ENCODE measurements at regions not wholly inside any gene's neighbourhood (a gene's known extent, or its start where the extent isn't known, plus 50 kb on each side); places are given as distances from the start of the nearest gene placed in this dataset.

GRCh38 chr4:180734753-180735432 lies 1508.3 kb upstream of the TENM3 start:
- Mint-ChIP-seq H3K36me3 (ENCODE audit: low read depth) (no peaks in the 10 kb centered on the region), H3K4me3 (no peak overlapping the region), H3K4me1 (no peaks in the 10 kb centered on the region), H3K9me3 (peaks cover 12% of the 10 kb centered on the region), H3K27ac (no peak overlapping the region), H3K27me3 (no peaks in the 10 kb centered on the region)
- no peak for ATAC-seq (replicated peaks)

- ATAC-seq (replicated peaks): no peak
- Mint-ChIP-seq H3K27me3 (no peaks in the 10 kb centered on the region), H3K27ac (no peak overlapping the region), H3K36me3 (ENCODE audit: low read depth) (no peaks in the 10 kb centered on the region), H3K4me3 (no peak overlapping the region), H3K4me1 (no peaks in the 10 kb centered on the region), H3K9me3 (peaks cover 1% of the 10 kb centered on the region)
These were observed 1501.5 kb upstream of the TENM3 start for GRCh38 chr4:180741703-180742102.

GRCh38 chr4:180745019-180745418 lies 1498.2 kb upstream of the TENM3 start:
- peaks cover 5% of the 10 kb centered on the region for H3K9me3 Mint-ChIP-seq
- no peak overlapping the region for H3K27ac Mint-ChIP-seq
- H3K36me3 Mint-ChIP-seq (ENCODE audit: low read depth): no peaks in the 10 kb centered on the region
- no peak for ATAC-seq (replicated peaks)
- H3K4me3 Mint-ChIP-seq: no peak overlapping the region
- no peaks in the 10 kb centered on the region for H3K27me3 Mint-ChIP-seq
- H3K4me1 Mint-ChIP-seq: no peaks in the 10 kb centered on the region

- no peaks in the 10 kb centered on the region for H3K27me3 Mint-ChIP-seq
- H3K9me3 Mint-ChIP-seq: peaks cover 9% of the 10 kb centered on the region
- ATAC-seq (replicated peaks): no peak
- no peaks in the 10 kb centered on the region for H3K4me1 Mint-ChIP-seq
- H3K4me3 Mint-ChIP-seq: no peak overlapping the region
- no peak overlapping the region for H3K27ac Mint-ChIP-seq
- H3K36me3 Mint-ChIP-seq (ENCODE audit: low read depth): no peaks in the 10 kb centered on the region
These were observed 1492.2 kb upstream of the TENM3 start for GRCh38 chr4:180751009-180751408.

GRCh38 chr4:180757927-180758326 lies 1485.3 kb upstream of the TENM3 start:
- Mint-ChIP-seq H3K4me3 (no peak overlapping the region), H3K4me1 (no peaks in the 10 kb centered on the region), H3K9me3 (no peaks in the 10 kb centered on the region), H3K36me3 (ENCODE audit: low read depth) (no peaks in the 10 kb centered on the region), H3K27ac (no peak overlapping the region), H3K27me3 (no peaks in the 10 kb centered on the region)
- ATAC-seq (replicated peaks): no peak

GRCh38 chr4:180766045-180766444 lies 1477.2 kb upstream of the TENM3 start:
- peaks cover 5% of the 10 kb centered on the region for H3K9me3 Mint-ChIP-seq
- H3K27ac Mint-ChIP-seq: no peak overlapping the region
- no peaks in the 10 kb centered on the region for H3K27me3 Mint-ChIP-seq
- ATAC-seq (replicated peaks): no peak
- no peak overlapping the region for H3K4me3 Mint-ChIP-seq
- H3K4me1 Mint-ChIP-seq: no peaks in the 10 kb centered on the region
- H3K36me3 Mint-ChIP-seq (ENCODE audit: low read depth): no peaks in the 10 kb centered on the region

- ATAC-seq (replicated peaks): no peak
- Mint-ChIP-seq H3K9me3 (peaks cover 8% of the 10 kb centered on the region), H3K27me3 (no peaks in the 10 kb centered on the region), H3K27ac (no peak overlapping the region), H3K36me3 (ENCODE audit: low read depth) (no peaks in the 10 kb centered on the region), H3K4me1 (no peaks in the 10 kb centered on the region), H3K4me3 (no peak overlapping the region)
These were observed 1476.1 kb upstream of the TENM3 start for GRCh38 chr4:180766944-180767729.

GRCh38 chr4:180768610-180769009 lies 1474.6 kb upstream of the TENM3 start:
- Mint-ChIP-seq H3K27me3 (no peaks in the 10 kb centered on the region), H3K9me3 (peaks cover 8% of the 10 kb centered on the region), H3K4me1 (no peaks in the 10 kb centered on the region), H3K4me3 (no peak overlapping the region), H3K36me3 (ENCODE audit: low read depth) (no peaks in the 10 kb centered on the region), H3K27ac (no peak overlapping the region)
- ATAC-seq (replicated peaks): no peak

- Mint-ChIP-seq H3K9me3 (peaks cover 8% of the 10 kb centered on the region), H3K4me3 (no peak overlapping the region), H3K27me3 (no peaks in the 10 kb centered on the region), H3K36me3 (ENCODE audit: low read depth) (no peaks in the 10 kb centered on the region), H3K4me1 (no peaks in the 10 kb centered on the region), H3K27ac (no peak overlapping the region)
- no peak for ATAC-seq (replicated peaks)
These were observed 1473.4 kb upstream of the TENM3 start for GRCh38 chr4:180769791-180770190.

GRCh38 chr4:180770265-180770664 lies 1472.9 kb upstream of the TENM3 start:
- no peaks in the 10 kb centered on the region for H3K36me3 Mint-ChIP-seq (ENCODE audit: low read depth)
- no peaks in the 10 kb centered on the region for H3K4me1 Mint-ChIP-seq
- H3K27ac Mint-ChIP-seq: no peak overlapping the region
- no peak overlapping the region for H3K4me3 Mint-ChIP-seq
- no peak for ATAC-seq (replicated peaks)
- H3K9me3 Mint-ChIP-seq: peaks cover 8% of the 10 kb centered on the region
- H3K27me3 Mint-ChIP-seq: no peaks in the 10 kb centered on the region

GRCh38 chr4:180784940-180785339 lies 1458.3 kb upstream of the TENM3 start:
- Mint-ChIP-seq H3K36me3 (ENCODE audit: low read depth) (no peaks in the 10 kb centered on the region), H3K27me3 (no peaks in the 10 kb centered on the region), H3K27ac (no peak overlapping the region), H3K9me3 (peaks cover 20% of the 10 kb centered on the region), H3K4me3 (no peak overlapping the region), H3K4me1 (no peaks in the 10 kb centered on the region)
- no peak for ATAC-seq (replicated peaks)

GRCh38 chr4:180788729-180789128 lies 1454.5 kb upstream of the TENM3 start:
- Mint-ChIP-seq H3K9me3 (peaks cover 13% of the 10 kb centered on the region), H3K4me3 (no peak overlapping the region), H3K4me1 (no peaks in the 10 kb centered on the region), H3K27ac (no peak overlapping the region), H3K36me3 (ENCODE audit: low read depth) (no peaks in the 10 kb centered on the region), H3K27me3 (no peaks in the 10 kb centered on the region)
- no peak for ATAC-seq (replicated peaks)

- no peaks in the 10 kb centered on the region for H3K27me3 Mint-ChIP-seq
- no peaks in the 10 kb centered on the region for H3K4me1 Mint-ChIP-seq
- H3K27ac Mint-ChIP-seq: no peak overlapping the region
- no peak for ATAC-seq (replicated peaks)
- H3K36me3 Mint-ChIP-seq (ENCODE audit: low read depth): no peaks in the 10 kb centered on the region
- no peak overlapping the region for H3K4me3 Mint-ChIP-seq
- peaks cover 10% of the 10 kb centered on the region for H3K9me3 Mint-ChIP-seq
These were observed 1453.3 kb upstream of the TENM3 start for GRCh38 chr4:180789929-180790328.

GRCh38 chr4:180790471-180790870 lies 1452.7 kb upstream of the TENM3 start:
- no peak overlapping the region for H3K27ac Mint-ChIP-seq
- ATAC-seq (replicated peaks): no peak
- H3K4me1 Mint-ChIP-seq: no peaks in the 10 kb centered on the region
- H3K36me3 Mint-ChIP-seq (ENCODE audit: low read depth): no peaks in the 10 kb centered on the region
- no peak overlapping the region for H3K4me3 Mint-ChIP-seq
- no peaks in the 10 kb centered on the region for H3K27me3 Mint-ChIP-seq
- peaks cover 9% of the 10 kb centered on the region for H3K9me3 Mint-ChIP-seq

- Mint-ChIP-seq H3K36me3 (ENCODE audit: low read depth) (no peaks in the 10 kb centered on the region), H3K9me3 (peaks cover 6% of the 10 kb centered on the region), H3K27ac (no peak overlapping the region), H3K27me3 (no peaks in the 10 kb centered on the region), H3K4me1 (no peaks in the 10 kb centered on the region), H3K4me3 (no peak overlapping the region)
- no peak for ATAC-seq (replicated peaks)
These were observed 1450.7 kb upstream of the TENM3 start for GRCh38 chr4:180792541-180792940.
